Bone marrow (tissue), 2 donors: ENCODE measurements at regions not wholly inside any gene's neighbourhood (a gene's known extent, or its start where the extent isn't known, plus 50 kb on each side); places are given as distances from the start of the nearest gene placed in this dataset.

Source experiments
- DNase-seq, 2 donors: peaks; one replicate each; lab custom pipeline; 2025; lab: John Stamatoyannopoulos, UW

DNA sequence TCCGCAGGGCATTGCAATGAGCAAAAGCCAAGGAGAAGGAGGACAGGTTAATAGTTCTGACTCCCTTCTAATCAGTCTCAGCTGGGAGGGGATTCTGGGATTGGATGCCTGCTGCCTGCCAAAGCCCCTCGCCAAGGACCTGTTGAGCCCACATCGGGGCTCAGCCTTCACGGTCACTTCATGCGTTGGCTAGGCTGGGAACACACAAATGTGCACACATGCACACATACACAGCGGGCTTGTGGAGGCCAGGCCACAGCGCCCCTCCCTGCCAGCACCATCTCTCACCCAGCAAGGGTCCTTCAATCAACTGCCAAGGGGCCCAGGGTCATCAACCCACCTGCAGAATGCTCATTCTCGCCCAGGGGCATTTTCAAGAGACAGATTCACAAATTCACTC lies 113.9 kb downstream of the C5orf15 start:
- DNase-seq, result no peak

DNA sequence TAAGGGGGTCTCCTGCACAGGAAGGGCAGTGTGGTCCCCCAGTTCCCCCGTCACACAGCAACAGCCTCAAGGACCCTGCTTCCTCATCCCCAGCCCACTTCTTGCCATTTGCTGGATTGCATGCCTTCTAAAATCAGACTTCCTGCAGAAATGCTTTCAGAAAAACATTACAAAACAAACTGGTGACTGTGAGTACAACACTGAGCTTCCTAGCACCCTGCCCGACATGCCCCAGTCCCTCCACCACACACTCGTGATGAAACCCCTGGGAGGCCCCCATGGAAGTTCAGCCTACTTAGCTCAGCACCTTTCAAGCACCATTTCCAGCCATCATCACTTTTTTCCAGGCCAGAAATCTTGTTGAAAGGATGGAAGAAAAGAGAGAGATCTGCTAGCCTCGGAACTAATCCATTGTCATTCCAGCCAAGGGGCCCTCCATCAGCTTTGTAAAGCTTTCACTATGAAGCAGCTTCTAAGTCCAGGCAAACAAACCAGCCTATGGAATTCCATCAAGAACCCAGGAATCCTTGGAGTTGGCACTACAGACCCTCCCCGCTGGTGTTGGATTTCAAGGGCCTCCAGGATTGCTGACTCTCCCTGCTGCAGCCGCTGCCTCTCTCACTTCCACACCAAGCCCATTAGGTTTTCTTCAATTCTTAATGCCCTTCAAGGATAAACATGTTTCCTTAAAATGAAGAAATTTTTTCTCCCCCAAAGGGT lies 114.6 kb downstream of the C5orf15 start:
- no peak for DNase-seq

- DNase-seq, result no peak
Measured at GRCh38 chr5:133851521-133851920, 116.9 kb downstream of the C5orf15 start.

GRCh38 chr5:133850811-133851210 lies 117.6 kb downstream of the C5orf15 start:
- no peak for DNase-seq

- no peak for DNase-seq
Measured at GRCh38 chr5:133849116-133849515, 119.3 kb downstream of the C5orf15 start.

DNA sequence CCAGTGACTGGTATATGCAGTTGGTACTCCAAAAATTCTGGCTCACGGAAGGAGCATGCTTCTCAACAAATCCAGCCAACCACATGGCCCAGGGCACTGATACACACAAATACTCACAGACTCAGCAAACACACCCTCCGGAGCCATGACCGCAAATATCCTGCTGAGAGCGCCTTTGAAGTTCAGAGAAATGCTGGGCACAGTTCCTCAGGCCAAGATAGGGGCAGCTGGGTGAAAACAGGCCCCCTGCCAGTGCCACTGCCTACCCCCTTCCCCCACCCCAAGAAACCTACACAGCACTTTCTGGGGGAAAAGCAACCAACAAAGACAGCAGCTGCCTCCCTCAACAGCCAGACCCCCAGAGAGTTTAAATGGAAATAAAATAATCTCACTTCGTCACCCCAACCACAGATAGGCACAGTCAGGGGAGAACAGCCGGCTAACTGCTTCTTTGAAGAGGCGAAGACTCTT lies 120.0 kb downstream of the C5orf15 start:
- no peak for DNase-seq

- DNase-seq, result no peak
Measured at GRCh38 chr5:133847886-133848285, 120.5 kb downstream of the C5orf15 start.

- no peak for DNase-seq
Measured at GRCh38 chr5:133847301-133847700, 121.1 kb downstream of the C5orf15 start.

DNA sequence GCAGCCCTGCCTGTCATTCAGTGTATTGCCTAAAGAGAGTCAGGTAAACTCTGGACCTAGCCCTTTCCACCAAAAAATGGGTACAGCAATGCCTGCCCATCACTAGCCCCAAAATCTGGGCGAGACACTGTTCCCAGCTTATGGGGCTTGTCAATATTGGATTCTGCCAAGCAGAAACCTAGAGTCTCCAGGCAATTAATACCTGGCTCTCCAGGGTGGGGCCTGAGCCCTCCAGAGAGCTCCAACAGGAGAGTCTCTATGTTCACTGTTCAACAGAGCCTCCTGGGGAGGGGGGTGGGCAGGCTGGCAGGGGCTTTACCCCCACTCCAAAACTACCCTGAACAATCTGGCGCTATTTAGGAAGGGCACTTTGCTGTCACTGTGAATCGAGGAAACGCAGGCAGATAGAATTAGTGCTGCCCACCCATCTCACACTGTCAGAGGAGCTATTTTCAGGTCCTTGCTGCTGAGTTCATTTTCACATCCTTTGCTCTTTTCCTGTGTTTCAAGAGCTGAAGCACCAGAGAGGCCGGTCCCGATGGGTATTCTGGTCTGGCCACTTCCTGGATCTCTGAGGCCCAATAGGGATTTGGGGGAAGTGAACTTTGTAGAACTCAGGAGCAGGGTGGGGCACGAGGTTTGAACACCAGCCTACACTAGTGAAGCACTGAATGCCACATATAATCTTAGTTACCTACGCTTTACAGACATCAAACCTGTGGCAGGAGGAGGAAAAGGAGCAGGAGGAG lies 121.8 kb downstream of the C5orf15 start:
- DNase-seq, result no peak

DNA sequence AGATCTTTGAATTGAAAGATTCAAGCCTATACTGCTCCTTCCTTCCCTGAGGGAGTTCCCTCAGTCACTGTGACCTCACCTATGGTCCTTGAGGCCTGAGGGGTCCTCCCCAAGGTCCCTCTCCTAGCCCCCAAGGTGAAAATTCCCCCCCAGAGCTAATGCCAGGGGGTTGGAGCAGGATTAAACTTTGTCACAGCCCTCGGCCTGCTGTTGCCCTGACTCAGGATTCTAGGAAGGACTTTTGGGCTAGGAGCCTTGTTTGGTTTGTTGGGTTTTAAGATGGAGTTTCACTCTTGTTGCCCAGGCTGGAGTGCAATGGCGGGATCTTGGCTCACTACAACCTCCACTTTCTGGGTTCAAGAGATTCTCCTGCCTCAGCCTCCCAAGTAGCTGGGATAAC lies 123.2 kb downstream of the C5orf15 start:
- no peak for DNase-seq

DNA sequence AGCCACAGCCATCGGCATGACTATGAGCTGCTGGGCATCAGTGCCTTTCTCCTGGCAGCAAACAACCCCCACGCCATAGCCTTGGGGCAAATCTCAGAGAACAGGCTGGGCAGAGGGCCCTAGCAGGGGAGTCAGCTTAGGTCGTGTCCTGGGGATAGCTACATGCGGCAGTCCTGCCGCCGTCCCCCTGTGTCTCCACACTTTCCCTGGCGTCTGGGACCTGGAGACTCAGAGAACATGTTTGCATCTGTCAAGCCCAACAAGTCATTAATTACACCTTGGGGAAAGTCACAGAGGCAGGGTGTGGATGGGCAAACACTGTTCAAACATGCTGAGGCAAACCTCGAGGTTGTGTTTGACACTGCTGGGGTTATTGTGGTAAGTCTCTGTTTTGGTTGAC lies 123.6 kb downstream of the C5orf15 start:
- DNase-seq, result no peak

DNA sequence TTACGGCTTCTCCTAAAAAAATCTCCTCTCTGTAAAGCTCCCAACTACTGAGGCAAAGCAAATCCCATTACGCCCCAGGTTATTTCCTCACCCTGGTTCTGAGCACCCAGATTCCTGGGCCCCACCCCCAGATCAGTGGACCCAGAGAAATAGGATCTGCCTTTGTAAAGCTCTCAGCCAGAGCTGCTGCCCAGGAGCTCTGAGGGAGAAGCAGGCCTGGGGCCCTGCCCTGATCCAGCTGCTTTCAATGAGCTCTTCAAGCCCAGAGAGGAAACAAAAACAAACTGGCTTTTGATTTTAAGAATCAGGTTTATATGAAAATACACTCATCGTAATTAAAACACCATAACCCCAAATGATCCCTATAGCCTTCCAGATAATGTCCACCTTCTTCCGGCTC lies 124.5 kb downstream of the C5orf15 start:
- no peak for DNase-seq

DNA sequence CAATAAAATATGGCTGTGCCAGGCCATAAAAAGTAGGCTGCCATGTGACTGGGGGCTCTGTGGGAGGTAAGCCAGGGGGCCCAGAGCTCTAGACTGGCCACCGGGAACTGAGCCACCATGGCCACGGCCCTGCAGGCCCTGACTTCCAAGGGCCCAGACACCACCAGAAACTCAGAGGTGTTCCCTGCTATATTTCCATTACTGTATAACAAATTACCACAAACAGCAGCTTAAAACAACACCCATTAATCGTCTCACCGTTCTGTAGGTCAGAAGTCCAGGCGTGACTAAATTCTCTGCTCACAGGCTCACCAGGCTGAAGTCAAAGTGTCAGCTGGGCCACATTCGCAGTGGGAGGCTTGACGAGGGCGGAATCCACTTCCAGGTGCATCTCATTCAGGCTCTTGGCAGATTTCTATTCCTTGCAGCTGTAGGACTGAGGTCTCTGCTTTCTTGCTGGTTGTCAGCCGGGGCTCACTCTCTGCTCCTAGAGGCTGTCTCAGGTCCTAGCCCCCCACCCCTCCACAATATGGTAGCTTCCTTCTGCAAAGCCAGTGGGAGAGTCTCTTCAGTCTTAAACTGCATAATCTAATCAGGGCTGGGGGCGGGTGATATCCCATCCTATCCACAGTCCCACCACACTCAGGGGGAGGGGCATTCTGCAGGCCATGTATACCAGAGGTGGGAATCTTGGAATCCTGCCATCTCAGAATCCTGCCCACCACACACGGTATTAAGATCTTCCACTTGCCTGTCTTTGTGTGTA lies 125.4 kb downstream of the C5orf15 start:
- DNase-seq, result no peak

DNA sequence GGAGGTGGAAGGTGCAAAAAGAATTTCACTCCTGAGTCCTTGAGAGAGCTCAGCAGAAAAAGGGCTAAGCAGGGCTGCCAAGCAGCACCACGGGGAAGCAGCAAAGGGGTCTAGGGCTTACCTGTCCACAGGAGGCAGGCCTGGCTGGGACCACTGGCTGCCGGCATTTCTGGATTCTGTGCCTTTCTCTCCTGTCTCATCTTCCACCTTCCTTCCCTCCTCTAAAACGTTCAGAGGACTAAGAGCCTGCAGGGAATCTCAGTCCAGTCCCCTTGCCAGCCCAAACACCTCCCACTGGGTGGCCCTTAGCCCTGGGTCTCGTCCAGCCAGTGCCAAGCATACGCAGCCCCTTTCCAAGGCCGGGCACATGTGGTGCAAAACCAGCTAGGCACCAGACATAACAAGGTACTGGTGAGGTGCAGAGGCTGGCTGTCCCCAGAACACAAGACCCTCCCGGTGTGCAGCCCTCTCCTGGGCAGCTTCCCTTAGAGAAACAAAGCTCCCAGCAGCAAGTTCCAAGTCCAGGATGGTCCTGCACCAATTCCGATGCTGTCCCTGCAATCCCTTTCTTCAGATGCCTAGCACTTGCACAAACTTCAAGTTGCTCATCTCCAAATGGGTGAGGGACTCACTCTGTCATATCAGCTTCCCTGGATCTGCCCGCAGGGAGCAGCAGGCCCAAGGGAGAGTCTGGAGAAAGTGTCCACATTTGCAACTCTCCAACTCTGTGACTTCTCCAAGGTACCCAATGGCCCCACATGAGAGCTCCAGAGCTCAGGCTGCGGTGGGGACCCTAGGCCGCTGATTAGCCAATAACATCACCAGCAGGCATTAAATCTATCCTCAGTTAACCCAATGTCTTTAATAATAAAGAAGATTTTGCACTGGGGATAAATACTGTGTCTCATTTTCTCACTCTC lies 126.3 kb downstream of the C5orf15 start:
- no peak for DNase-seq

DNA sequence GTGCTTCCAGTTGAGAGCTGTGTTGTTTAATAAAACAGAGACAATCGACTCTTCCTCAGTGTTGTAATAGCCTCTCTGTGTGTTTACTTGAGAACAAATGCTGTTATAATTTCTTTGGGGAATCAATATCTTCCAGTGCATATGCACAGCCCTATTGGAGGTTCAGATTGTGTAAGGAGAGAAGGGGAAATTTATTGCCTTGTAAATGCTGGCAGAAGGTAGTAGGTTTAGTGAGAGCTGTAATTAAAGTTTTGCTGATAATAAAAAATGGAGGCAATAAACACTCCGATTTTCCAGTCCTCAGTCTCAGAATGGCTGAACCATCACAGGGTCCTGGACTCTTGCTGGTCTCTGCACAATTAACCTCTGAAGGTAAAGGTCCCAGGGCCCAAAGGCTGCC lies 128.3 kb downstream of the C5orf15 start:
- DNase-seq, result no peak

GRCh38 chr5:133839721-133840120 lies 128.7 kb downstream of the C5orf15 start:
- no peak for DNase-seq

DNA sequence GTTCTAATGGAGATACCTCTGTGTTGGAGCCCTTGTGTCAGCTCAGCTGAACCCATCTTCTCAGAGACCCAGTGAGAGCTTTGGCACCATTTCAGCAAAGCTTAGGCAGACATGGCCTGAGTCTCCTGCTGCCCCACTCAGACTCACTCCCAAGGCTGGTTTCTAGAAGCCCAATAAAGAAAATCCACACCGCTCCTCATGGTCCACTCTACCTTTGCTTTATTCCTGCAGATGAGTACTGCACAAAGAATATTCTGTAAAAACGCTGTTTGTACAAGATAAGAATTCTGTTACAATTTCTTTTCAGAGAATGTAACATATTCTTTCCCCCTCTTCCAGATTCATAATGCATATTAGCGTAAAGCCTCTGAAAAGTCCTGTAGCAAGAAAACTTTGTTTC lies 129.3 kb downstream of the C5orf15 start:
- DNase-seq, result no peak

- DNase-seq, result no peak
Measured at GRCh38 chr5:133838286-133838685, 130.1 kb downstream of the C5orf15 start.

DNA sequence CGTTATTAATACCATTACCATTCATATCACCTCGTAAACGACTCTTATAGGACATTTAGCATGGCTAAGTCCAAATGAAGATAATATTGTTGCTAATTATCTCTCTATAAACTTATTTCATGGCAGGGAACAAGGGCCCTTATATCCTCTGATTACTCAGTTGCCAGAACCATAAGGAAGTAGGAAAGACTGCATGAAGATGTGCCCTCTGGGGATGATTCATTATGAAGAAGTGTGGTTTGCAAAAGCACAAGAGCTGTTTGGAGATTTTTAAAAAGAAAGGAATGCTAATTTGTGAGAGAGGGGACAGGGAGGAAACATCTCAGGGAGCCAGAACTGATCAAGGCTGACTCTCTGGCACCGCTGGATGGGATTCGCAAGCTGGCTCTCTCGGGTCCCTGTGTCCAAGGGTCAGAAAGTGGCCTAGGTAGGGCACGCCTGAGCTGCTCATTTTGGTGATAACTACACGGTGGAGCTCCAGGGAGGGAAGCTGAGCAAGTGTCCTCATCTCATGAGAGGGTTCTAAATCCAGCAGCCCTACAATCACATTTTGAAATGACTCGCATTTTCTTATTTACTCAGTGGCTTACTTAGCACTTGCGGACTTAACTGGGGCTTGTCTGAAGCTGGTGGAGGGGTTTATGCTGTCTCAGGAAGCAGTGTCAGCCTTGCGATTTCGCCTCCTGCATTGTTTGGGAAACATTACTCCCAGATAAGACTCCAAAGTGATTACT lies 136.8 kb downstream of the C5orf15 start:
- DNase-seq, result no peak

GRCh38 chr5:133830911-133831310 lies 137.5 kb downstream of the C5orf15 start:
- no peak for DNase-seq

- DNase-seq, result no peak
Measured at GRCh38 chr5:133830281-133830680, 138.1 kb downstream of the C5orf15 start.
